Activated CD4-positive, alpha-beta T cell treated with anti-CD3 and anti-CD28 coated beads, Interleukin-2, amount 50 U/mL, for 16 hours (primary cell): ENCODE measurements at regions not wholly inside any gene's neighbourhood (a gene's known extent, or its start where the extent isn't known, plus 50 kb on each side); places are given as distances from the start of the nearest gene placed in this dataset.
"Not testable (repeated sequence)": the region's sequence is repeated elsewhere in the genome, so short reads cannot be mapped to it uniquely, and the experiment has no call there.

Experiments used
- DNase-seq: peaks from one replicate; pipeline ENCODE4 v3.0.0-alpha.2; 2020

DNA sequence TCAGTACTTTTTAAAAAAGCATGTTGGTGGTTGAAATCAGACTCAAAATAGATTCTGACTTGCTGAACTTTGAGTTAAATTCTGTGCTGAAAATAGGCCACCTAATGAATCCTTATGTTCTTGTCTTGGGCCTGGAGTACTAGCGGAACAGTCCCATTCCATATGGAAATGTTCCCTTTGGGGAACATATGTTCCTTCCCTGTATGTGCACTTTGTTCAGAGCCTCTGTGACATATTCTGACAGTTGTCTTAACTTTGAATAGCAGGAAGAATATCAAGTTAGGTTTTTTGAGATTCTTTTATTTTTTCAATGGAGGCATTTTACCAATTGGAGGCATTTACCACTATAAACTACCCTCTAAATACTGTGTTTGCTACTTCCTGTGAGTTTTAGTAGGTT, 1667.8 kb downstream of the PLA2G4A start:
- no peak for DNase-seq

DNA sequence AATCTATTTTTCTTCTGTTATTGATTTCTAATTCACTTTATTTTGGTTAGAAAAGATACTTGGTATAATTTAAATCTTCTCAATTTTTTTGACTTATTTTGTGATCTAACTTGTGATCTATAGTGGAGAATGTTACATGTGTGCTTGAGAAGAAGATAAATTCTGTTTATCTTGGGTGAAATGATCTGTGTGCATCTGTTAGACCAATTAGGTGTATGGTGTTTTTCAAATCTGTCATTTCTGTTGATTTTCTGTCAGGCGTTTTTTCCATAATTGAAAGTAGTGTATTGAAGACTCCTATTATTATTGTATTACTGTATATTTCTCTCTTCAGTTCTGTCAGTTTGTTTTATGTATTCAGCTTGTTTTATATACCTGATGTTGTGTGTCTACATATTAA, 1668.3 kb downstream of the PLA2G4A start:
- no peak for DNase-seq

DNA sequence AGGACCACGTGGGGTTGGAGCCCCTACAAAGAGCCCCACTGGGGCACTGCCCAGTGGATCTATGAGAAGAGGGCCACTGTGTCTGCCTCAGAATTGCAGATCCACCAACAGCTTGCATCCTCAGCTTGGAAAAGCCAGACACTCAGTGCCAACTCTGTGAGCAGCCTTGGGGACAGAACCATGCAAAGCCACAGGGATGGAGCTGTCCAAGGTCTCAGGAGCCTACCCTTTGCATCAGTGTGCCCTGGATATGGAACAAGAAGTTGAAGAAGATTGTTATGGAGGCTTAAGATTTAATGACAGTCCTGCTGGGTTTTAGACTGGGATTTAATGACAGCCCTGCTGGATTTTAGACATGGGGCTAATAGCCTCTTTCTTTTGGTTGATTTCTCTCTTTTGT, 1670.9 kb downstream of the PLA2G4A start:
- DNase-seq, result no peak

DNA sequence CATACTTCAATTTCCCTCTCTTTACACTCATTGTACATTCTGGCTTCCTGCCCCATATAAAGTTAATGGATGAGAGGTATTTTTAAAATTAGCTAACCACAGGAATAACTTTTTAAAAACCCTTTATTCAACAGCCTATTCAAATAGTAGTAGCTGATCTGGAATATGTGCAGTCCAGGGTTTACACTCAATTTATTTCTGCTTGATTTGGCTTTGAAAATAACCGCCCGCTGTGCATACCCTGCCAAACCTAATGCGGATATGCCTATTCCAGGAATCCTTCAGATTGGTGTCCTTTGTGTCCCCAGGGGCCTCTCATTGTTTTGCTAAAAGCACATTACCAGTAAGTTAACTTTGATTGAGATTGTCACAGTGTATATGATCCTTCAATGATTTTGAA, 1686.2 kb downstream of the PLA2G4A start:
- no peak for DNase-seq

DNA sequence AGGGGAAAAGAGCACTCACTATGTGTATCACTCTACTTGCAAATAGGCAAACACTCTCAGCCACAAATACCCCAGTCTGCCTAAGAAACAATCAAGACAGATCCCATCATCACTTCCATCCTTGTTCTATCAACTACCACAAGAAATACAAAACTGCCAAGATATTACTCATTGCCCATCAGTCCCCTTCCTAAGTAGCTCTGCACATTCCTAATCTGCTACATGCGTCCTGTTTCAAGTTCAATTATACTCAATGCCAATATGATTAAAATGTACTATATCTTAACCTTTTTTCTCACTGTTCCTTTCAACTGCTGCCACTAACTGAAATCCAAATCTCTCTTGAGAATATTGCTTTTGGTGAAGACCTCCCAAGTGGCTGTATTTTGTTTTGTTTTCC, 1688.4 kb downstream of the PLA2G4A start:
- DNase-seq, result no peak

DNA sequence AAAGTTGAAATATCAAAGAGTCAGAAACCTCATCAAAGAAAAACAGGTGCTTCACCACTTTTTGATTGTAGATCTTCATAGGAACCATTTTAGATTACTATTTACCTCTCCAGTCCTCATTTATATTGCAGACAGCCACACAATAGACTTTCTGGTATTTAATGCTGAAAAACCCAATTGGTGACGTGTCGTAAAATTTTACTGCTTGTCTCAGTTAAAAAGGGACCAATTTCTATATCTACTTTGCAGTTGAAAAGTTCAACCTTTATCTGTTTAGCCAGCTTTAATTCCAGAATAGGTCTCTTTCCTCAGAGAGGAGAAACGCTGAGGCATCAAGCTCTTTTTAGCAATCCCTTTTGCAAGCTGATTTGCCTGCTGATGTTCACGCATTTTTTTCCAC, 1722.4 kb downstream of the PLA2G4A start:
- DNase-seq, result no peak

DNA sequence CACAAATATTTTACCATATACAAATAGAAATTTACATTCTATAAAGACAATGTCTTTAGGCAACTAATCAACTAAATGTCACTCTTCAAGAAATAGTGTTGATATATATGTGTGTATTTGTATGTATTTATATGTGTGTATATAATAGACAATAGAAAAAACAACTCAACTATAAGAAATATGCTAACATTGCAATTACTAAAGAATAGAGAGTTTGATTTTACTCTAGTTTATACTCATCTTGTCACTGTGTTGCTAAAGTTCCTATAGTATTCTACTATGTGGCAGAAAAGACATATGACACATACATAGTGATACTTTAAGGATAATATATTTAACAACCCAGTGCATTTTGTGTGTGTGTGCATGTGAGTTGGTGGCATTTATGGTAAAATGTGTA, 1728.3 kb downstream of the PLA2G4A start:
- no peak for DNase-seq

DNA sequence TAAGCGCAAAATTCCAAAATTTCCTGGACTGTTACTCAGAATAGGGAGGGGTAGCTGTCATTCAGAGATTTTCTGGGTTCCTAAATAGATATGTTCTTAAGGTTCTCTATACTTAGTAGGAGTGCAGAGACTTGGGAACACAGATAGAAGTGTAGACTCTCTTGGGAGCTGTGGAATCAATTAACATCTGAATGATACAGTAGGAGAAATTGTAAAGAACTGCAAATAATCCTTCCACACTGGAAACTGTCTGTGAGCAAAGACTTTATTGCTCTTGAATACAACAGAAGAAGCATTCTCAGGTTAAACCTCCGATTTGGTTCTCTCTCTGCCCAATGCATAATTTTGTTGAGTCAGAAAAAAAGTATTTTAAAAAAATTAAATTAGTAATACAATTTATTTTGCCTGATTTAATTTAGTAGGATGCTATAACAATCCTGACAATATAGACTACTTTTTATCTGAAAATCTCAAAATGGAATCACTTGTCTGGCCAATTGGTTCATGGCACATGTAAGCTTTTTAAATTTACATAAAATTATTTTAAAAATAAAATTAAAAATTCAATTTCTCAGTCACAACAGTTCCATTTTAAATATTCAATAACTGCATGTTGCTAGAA, 1754.3 kb downstream of the PLA2G4A start:
- no peak for DNase-seq

DNA sequence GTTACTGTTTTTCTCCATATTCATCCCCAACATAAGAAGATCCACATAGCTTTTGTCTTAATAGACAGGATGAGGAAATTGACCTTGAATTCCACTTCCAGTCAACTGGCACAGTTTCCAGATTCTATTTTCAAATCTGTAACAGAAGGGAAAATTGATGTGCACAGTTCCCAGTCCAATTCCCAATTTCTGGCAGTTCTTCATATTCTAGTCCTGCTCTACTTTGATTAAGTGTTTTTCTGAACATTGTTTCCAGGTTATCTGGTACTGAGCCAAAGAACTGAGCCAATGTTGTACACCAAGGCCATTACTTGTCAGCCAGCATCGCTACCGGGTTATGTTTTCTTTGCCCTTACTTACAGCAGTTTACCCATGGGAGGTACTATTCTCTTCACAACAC, 1755.4 kb downstream of the PLA2G4A start:
- no peak for DNase-seq

DNA sequence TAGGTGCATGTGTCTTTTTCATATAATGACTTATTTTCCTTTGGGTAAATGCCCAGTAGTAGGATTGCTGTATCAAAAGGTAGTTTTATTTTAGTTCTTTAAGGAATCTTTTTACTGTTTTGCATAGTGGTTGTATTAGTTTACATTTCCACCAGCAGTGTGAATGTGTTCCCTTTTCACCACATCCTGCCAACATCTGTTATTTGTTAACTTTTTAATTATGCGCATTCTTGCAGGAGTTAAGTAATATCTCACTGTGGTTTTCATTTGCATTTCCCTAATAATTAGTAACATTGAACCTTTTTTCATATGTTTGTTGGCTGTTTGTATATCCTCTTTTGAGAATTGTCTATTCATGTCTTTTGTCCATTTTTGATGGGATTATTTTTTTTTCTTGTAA, 1761.9 kb downstream of the PLA2G4A start:
- no peak for DNase-seq

DNA sequence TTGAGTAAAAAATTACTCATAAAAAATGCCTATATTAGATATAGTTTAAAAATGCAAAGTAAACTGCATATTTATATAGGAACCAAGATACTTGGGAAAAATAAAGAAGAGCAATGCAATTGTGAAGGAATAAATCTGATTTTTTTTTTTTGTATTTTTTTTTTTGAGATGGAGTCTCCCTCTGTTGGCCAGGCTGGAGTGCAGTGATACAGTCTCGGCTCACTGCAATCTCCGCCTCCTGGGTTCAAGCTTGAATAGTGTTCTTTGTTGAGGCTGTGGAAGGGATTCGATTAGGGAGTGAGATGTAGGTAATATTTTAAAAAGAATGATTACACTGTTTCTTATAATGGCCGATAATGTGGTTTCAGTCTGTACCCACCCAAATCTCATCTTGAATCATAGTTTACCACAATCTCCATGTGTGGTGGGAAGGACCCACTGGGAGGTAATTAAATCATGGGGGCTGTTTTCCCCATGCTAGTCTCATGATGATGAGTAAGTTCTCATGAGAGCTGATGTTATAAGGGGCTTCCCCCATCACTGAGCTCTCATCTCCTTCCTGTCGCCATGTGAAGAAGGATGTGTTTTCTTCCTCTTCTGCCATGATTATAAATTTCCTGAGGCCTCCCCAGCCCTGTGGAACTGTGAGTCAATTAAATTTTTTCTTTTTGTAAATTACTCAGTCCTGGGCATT, 1765.9 kb downstream of the PLA2G4A start:
- DNase-seq, result no peak

DNA sequence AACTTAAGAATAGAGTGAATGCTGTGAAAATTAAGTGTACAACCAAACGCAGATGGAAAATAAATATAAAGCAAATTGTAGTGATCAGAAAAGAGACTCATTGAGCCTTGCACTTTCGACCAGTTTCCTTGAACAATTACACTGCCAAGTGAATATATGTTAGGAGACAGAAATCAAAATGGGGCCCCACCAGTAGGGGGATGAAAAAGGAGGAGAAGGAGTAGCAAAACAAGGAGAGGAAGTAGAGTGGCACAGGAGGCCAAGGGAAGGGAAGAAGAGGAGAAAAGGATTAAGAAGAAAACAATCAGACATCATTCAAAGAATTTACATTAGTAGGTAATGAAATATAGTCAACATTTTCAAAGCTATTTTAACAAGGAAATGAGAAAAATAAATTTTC, 1770.6 kb downstream of the PLA2G4A start:
- no peak for DNase-seq

DNA sequence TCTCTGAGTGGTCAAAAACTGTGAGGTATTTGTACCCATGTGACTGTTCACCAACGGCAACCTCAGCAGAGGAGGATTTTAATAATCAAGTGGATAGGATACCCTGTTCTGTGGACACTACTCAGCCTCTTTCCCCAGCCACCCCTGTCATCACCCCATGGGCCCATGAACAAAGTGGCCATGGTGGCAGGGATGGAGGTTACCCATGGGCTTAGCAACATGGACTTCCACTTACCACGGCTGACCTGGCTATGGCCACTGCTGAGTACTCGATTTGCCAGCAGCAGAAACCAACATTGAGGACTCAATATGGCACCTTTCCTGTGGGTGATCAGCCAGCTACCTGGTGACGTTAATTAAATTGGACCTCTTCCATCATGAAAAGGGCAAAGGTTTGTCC, 1782.7 kb downstream of the PLA2G4A start:
- no peak for DNase-seq

DNA sequence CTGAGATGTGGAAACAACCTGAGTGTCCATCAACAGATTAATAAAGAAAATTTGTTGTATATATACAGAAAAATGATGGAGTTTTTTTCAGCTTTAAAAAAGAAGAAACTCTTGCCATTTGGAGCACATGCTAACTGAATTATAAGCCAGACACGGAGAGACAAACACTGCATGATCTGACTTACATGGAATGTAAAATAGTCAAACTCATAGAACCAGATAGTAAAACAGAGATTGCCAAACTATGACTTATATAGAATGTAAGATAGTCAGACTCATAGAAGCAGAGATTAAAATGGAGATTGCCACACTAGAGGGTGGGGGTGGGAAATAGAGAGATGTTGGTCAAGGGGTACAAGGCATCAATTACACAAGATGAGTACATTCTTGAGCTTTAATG, 1786.6 kb downstream of the PLA2G4A start:
- no peak for DNase-seq

DNA sequence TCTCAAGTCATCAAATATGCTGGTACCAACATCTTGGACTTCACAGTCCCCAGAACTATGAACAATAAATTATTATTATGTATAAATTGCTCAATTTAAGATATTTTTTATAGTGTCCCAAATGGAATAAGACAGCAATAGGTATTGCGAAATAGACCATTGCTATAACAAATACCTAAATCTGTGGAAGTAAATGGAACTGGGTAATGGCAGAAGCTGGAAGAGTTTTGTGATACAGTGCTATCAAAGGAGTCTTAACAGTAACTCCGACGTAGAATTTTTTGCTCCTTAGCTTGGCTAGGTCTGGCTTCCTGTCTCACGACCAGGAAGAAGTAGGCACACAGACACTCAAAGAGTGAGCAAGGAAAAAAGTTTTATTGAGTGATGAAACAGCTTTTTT, 1791.5 kb downstream of the PLA2G4A start:
- DNase-seq, result no peak

DNA sequence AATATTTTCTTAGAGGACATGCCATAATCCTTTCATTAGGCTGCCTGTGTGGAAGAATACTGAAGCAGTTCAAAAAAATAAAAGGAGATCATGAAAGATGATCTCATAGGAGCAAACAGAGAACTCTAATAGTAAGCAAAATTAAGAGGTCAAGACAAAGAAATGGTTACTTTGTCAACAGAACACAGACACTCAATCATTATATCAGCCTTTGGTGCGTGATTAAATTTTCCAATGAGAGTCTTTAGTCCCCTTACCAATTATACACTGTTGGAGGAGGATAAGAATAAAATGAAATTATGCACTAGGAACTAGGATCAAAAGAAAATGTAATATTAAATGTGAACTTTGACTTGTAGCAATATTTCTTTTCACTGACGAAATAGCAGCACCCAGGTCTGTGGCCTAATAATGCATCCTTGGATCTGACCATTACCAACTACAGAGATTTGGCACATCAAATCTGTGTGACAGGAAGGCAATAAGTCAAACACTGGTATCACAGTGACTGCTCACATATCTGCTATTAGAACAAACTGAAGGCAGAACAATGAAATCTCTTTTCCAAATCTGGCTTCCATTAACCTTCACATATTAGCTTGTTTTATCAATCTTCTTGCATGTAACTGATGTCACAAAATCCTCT, 1812.9 kb downstream of the PLA2G4A start:
- no peak for DNase-seq

DNA sequence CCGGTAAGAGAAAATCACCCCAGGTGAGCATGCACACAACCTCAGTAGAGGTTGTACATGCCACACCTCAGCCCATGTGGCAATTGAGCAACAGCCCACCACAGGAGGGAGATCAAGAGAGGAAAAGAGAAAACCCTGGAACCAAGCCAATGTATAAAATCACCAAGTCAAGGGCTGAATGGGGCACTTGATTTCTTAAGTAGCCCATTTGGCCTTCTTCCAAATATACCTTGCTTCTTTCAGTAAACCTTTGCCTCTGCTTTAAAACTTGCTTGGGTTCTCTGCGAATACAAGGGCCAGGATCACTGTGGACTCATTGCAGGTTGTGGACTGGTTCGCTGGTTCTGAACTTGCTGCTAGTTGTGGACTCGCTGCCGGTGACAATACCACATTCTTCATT, 1814.0 kb downstream of the PLA2G4A start:
- no peak for DNase-seq

DNA sequence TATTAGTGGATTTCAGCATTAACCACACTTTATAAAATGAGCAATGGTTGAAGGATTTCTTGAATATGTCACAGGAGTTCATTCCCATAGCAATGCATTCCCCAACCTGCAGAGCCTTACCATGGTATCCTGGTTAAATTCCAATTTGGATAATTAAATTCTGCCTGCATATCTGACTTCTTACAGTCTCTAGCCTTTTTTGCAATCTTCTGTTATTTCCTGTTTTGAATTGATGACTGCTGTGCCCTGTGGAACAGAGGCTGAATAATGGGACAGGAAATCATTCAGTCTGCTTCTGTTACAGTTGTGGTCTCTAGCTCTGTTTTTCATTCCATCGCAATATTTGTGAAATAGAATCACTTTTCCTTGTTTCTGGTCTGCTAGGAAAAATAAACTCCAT, 1823.9 kb downstream of the PLA2G4A start:
- DNase-seq, result no peak

DNA sequence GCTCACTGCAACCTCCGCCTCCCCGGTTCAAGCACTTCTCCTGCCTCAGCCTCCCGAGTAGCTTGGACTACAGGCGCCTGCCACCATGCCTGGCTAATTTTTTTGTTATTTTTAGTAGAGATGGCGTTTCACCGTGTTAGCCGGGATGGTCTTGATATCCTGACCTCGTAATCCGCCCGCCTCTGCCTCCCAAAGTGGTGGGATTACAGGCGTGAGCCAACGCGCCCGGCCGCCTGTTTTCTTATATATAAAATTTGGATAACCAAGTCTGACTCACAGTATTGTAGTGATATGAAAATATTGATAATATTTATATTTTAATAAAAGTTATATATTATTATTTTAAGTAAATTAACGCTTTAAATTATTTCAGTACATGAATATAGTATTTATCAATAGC, 1821.7 kb downstream of the BRINP3 start:
- DNase-seq, result not testable (repeated sequence)

DNA sequence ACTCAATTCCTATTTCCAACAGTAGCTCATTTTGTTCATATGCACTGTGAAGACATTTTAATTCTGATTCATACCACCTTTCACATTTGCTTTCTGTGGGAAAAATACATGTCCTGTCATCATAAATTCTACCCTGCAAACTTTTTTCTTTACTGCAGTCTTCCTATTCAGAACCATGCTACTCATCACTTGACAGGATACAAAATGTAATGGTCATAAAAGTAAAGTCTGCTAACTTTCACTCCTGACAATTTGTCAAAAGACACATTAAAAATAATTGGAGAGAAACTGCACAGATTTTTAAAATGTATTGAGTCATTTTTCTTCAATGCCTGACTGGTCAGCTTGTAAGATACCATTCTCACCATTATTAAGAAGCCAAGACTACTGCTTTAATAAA, 1817.1 kb downstream of the BRINP3 start:
- no peak for DNase-seq

DNA sequence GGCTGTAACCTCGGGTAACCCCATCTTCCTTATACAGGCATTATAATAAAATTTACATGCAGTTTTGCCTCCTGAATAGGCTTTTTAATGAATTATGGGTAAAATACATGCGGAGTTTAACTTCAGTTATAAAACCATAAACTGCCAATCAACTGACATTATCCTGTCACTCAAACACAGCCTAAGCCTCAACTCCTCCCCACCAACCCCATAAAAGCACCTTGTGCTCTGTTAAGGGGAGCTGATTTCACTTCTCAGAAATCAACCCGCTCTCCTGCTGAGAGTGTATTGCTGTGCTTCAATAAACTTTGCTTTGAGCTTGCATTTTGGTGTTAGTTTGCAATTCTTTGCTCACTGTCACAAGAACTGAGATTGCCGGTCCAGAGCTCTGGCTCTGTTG, 1812.2 kb downstream of the BRINP3 start:
- DNase-seq, result no peak

DNA sequence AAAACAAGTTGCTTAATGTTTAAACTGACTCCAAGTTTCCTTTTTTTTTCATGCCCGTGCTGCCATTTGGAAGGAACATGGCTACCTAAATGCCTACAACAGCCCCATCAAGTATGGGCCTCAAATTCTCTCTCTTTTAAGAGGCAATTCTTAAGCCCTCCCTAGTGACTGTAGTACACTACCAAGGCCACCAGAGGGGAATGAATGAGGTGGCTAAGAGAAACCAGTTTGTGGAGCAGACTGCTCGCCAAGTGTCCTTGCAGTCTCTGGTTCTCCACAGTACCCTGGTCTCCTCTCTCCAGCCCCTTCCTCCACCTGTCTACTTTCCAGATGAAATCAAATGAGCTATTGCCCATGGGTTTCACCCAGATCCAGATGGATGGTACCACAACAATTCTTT, 1809.6 kb downstream of the BRINP3 start:
- no peak for DNase-seq

DNA sequence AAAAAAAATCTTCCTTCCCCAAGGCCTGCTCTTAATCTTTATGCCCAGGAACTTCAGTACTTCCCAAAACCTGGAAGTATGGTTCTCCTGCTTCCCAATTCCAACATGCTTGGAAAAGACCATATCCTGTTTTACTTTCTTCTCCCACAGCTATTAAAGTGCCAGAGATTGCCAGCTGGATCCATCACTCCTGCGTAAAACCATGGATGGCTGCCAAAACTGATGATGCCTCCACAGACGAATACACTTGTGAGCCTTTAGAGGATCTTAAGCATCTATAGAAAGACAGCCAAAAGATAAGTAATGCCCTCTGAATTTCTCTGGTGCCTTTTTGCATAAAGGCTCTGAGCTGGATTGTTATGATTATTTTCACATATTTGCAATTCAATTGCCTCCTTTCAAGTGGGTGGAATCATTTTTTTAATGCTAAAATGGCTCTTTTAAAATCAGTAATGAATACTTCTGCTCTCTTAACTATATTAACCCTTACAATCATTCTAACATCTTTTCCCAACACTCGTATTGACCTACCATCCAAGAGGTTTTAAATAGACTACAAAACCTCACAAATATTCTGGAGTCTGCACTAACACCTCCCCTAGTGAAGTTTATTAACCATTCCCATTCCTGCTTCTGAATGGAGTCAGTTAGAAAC, 1807.8 kb downstream of the BRINP3 start:
- DNase-seq, result no peak

DNA sequence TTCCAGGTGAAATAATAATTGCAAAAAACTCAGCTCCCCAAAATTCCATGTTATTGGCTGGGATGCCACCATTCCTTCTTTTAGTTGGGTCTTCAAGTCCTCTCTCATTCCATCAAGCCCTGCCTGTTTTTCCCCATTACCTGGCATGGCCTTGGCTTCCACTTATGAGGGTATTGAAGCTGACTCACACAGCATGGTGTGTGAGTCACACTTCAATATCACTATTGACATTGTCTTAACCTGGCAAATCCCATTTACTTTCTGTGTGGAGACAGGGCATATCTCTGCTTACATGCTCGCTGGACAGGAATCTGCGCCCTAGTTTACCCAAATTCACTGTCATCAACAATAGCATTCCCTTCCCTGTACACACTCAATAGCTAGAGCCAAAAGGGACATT, 1806.8 kb downstream of the BRINP3 start:
- DNase-seq, result no peak
